Endothelial cell of umbilical vein (primary cell): ENCODE measurements at regions not wholly inside any gene's neighbourhood (a gene's known extent, or its start where the extent isn't known, plus 50 kb on each side); places are given as distances from the start of the nearest gene placed in this dataset.

ENCODE experiments used
- BruUV-seq: library from RNA; stranded (reverse); fragments of 400-500 nt; replicated peaks from 2 replicates; lab custom pipeline; 2021; lab: Mats Ljungman, UMichigan
- CTCF ChIA-PET: fragments of 300-600, 350-600 bp; sonication (Branson Sonifier 250); formaldehyde crosslinking; loops from one replicate; lab custom pipeline; 2021; ENCODE audit warnings: antibody characterized with exemption, inconsistent platforms; lab: Charles Lee
- POLR2A ChIA-PET: fragments of 300-600, 350-600 bp; sonication (Branson Sonifier 250); formaldehyde crosslinking; loops from one replicate; lab custom pipeline; 2021; ENCODE audit warnings: antibody characterized with exemption, inconsistent platforms; lab: Charles Lee
- DNase-seq: peaks from one replicate; pipeline ENCODE4 v3.0.0-alpha.2; 2011; ENCODE audit warnings: low read depth, low spot score
- FAIRE-seq: peaks from 2 replicates; lab custom pipeline; 2011; peaks lifted over from hg19 to GRCh38; lab: Jason Lieb, UNC
- H2AFZ ChIP-seq: 2 replicates; pipeline ENCODE4 v1.6.0; 2012; ENCODE audit warnings: low read depth, low read length, control low read depth, inconsistent platforms
- H3K27ac ChIP-seq: 2 replicates; pipeline ENCODE4 v1.5.1; 2011; ENCODE audit warnings: low read depth, mild to moderate bottlenecking, control low read depth, low read length, moderate library complexity; ENCODE audit not compliant: insufficient read depth
- H3K27me3 ChIP-seq, 2 experiments: 2 replicates each; pipeline versions ENCODE4 v1.6.0 to v1.6.1; 2011; ENCODE audit warnings: low read length in 2 of 2, mixed read lengths in 1 of 2; ENCODE audit not compliant: control insufficient read depth in 2 of 2, insufficient read depth in 2 of 2
- H3K36me3 ChIP-seq, 2 experiments: 2 replicates in 1 of 2; 3 replicates in 1 of 2; pipeline ENCODE4 v1.5.1; 2011; ENCODE audit warnings: low read length in 2 of 2, mild to moderate bottlenecking in 1 of 2, moderate library complexity in 1 of 2; ENCODE audit not compliant: control insufficient read depth in 2 of 2, insufficient read depth in 2 of 2; ENCODE audit errors: extremely low read depth in 1 of 2
- H3K4me1 ChIP-seq: 3 replicates; pipeline ENCODE4 v1.5.1; 2011; ENCODE audit warnings: mild to moderate bottlenecking, low read length; ENCODE audit not compliant: control insufficient read depth, insufficient read depth; ENCODE audit errors: extremely low read depth
- H3K4me2 ChIP-seq: 2 replicates; pipeline ENCODE4 v1.6.1; 2011; ENCODE audit warnings: low read length, control low read depth, mixed read lengths; ENCODE audit not compliant: insufficient read depth
- H3K4me3 ChIP-seq, 3 experiments: fragments of 200-600 bp in 1 of 3; sonication (generic), shearing (Covaris generic) in 1 of 3; replicated peaks in 1 of 3; 2 replicates each; pipeline ENCODE4 v1.5.1; 2011 to 2016; ENCODE audit warnings: control low read depth in 3 of 3, low read length in 3 of 3, mild to moderate bottlenecking in 2 of 3, inconsistent platforms in 1 of 3, low read depth in 1 of 3, moderate library complexity in 1 of 3; ENCODE audit not compliant: insufficient read depth in 1 of 3
- H3K79me2 ChIP-seq: 2 replicates; pipeline ENCODE4 v1.6.0; 2012; ENCODE audit warnings: low read length, inconsistent platforms; ENCODE audit not compliant: control insufficient read depth, insufficient read depth
- H3K9ac ChIP-seq: replicated peaks from 2 replicates; pipeline ENCODE3; 2011; ENCODE audit warnings: low read length, control low read depth; ENCODE audit not compliant: insufficient read depth; ENCODE audit errors: extremely low read depth
- H3K9me1 ChIP-seq: replicated peaks from 3 replicates; pipeline ENCODE4 v1.6.0; 2011; ENCODE audit warnings: mild to moderate bottlenecking, low read length; ENCODE audit not compliant: control insufficient read depth, insufficient read depth; ENCODE audit errors: extremely low read depth
- H3K9me3 ChIP-seq: replicated peaks from 2 replicates; pipeline ENCODE4 v1.5.1; 2012; ENCODE audit warnings: low read length, inconsistent platforms; ENCODE audit not compliant: control insufficient read depth, insufficient read depth
- H4K20me1 ChIP-seq: replicated peaks from 2 replicates; pipeline ENCODE3; 2011; ENCODE audit warnings: mild to moderate bottlenecking, low read length; ENCODE audit not compliant: control insufficient read depth, insufficient read depth; ENCODE audit errors: extremely low read depth
- EZH2 ChIP-seq: IDR thresholded peaks from 2 replicates; pipeline ENCODE4 v1.6.1; 2012; ENCODE audit warnings: borderline replicate concordance, low read depth, mild to moderate bottlenecking, moderate library complexity, low read length, inconsistent platforms; ENCODE audit not compliant: severe bottlenecking
- FOS ChIP-seq: IDR thresholded peaks from 2 replicates; pipeline ENCODE4 v1.6.1; 2011; ENCODE audit warnings: mild to moderate bottlenecking, low read length, moderate library complexity, borderline replicate concordance; ENCODE audit not compliant: insufficient read depth
- GATA2 ChIP-seq: IDR thresholded peaks from 2 replicates; pipeline ENCODE4 v1.7.0; 2011; ENCODE audit warnings: low read depth, mild to moderate bottlenecking, moderate library complexity, mixed read lengths, low read length; ENCODE audit not compliant: insufficient read length, insufficient read depth
- JUN ChIP-seq: IDR thresholded peaks from 2 replicates; pipeline ENCODE4 v1.6.1; 2011; ENCODE audit warnings: borderline replicate concordance, low read depth; ENCODE audit not compliant: insufficient read length, insufficient read depth
- MYC ChIP-seq: IDR thresholded peaks from one replicate; pipeline ENCODE4 v1.6.1; 2011; ENCODE audit warnings: mild to moderate bottlenecking, low read depth, low read length
- POLR2A ChIP-seq: IDR thresholded peaks from 2 replicates; pipeline ENCODE4 v1.6.1; 2012; ENCODE audit warnings: low read depth, mild to moderate bottlenecking, control low read depth, low read length
- POLR2AphosphoS5 ChIP-seq: IDR thresholded peaks from 2 replicates; pipeline ENCODE4 v1.6.1; 2012; ENCODE audit warnings: low read depth, mild to moderate bottlenecking, control low read depth, low read length, moderate library complexity; ENCODE audit not compliant: insufficient read depth
- dilution Hi-C: fragments of 300-500 bp; cut with MboI; formaldehyde crosslinking; loops from one replicate; pipeline ENCODE4 v1.15.0; 2019; ENCODE audit warnings: low sequenced_read_pairs; ENCODE audit not compliant: extremely low pct_ligation_motif_present
- intact Hi-C: fragments of 100-400 bp; cut with micrococcal nuclease; formaldehyde crosslinking; loops from one replicate; pipeline ENCODE4 v1.10.0; 2022
- TF ChIP-seq, protein P1 (sequence below), 2 donors: IDR thresholded peaks; 1 replicate in 1 of 2; 2 replicates in 1 of 2; pipeline ENCODE4 v1.5.1; 2011; ENCODE audit warnings: low read length in 2 of 2, mild to moderate bottlenecking in 2 of 2, moderate library complexity in 2 of 2, control low read depth in 1 of 2, inconsistent platforms in 1 of 2, low read depth in 1 of 2; ENCODE audit not compliant: insufficient read depth in 1 of 2; ENCODE audit errors: extremely low read depth in 1 of 2
- TF ChIP-seq, protein P2 (sequence below): IDR thresholded peaks from 2 replicates; pipeline ENCODE4 v1.6.1; 2011; ENCODE audit not compliant: insufficient read depth, insufficient read length

DNA sequence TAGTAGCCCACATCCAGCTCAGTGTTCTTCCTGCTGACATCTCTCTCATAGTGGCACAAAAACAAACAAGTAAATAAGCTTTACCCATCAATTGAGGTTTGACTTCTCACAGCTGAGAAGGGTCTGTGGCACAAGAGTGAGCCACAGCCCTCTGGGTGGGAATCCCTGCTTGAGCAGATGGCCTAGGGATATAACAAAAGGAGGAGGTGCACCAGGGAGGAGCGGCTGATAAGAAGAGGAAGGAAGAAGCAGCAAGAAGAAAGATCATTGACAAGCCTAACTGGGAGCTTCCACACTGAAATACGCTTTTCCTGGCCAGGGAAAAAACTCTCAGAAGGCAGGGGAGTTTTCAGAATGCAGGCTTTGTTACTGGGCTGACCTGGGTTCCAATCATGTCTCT is 279.8 kb downstream of the UACA start:
- TF ChIP-seq GATA2 (no peak), JUN (no peak), EZH2 (no peak), MYC (no peak), POLR2AphosphoS5 (no peak), FOS (no peak), POLR2A (no peak)
- TF ChIP-seq, protein P1, sequence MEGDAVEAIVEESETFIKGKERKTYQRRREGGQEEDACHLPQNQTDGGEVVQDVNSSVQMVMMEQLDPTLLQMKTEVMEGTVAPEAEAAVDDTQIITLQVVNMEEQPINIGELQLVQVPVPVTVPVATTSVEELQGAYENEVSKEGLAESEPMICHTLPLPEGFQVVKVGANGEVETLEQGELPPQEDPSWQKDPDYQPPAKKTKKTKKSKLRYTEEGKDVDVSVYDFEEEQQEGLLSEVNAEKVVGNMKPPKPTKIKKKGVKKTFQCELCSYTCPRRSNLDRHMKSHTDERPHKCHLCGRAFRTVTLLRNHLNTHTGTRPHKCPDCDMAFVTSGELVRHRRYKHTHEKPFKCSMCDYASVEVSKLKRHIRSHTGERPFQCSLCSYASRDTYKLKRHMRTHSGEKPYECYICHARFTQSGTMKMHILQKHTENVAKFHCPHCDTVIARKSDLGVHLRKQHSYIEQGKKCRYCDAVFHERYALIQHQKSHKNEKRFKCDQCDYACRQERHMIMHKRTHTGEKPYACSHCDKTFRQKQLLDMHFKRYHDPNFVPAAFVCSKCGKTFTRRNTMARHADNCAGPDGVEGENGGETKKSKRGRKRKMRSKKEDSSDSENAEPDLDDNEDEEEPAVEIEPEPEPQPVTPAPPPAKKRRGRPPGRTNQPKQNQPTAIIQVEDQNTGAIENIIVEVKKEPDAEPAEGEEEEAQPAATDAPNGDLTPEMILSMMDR (IDR thresholded peaks at IDR 0.05; ENCODE audit: extremely low read depth in 1 of 2, insufficient read depth in 1 of 2, low read depth in 1 of 2, low read length in 2 of 2) = no peak
- TF ChIP-seq, protein P2, sequence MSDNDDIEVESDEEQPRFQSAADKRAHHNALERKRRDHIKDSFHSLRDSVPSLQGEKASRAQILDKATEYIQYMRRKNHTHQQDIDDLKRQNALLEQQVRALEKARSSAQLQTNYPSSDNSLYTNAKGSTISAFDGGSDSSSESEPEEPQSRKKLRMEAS = no peak
- Histone ChIP-seq H4K20me1 (no peaks in the 10 kb centered on the region), H3K27me3 (peaks cover 2 to 4% of the 10 kb centered on the region in 2 experiments), H3K27ac (no peak overlapping the region), H2AFZ (no peak overlapping the region), H3K79me2 (no peaks in the 10 kb centered on the region), H3K4me3 (no peak overlapping the region), H3K36me3 (no peaks in the 10 kb centered on the region), H3K9ac (no peak overlapping the region), H3K9me3 (no peaks in the 10 kb centered on the region), H3K9me1 (no peaks in the 10 kb centered on the region), H3K4me1 (no peaks in the 10 kb centered on the region), H3K4me2 (no peak overlapping the region)
- ChIA-PET CTCF (interaction anchor here (0.9 kb wide), 1 partner anchor 1005 kb away, joined by 4 read pairs; no protein-coding TSS in a partner anchor), POLR2A (no interaction called here)
- dilution Hi-C loops (no loop called here), intact Hi-C loops (no loop called here)
- no TSS peak for BruUV-seq
- DNase-seq (no peak), FAIRE-seq (no peak)
